Psoas muscle (tissue), 7 donors: ENCODE measurements at regions not wholly inside any gene's neighbourhood (a gene's known extent, or its start where the extent isn't known, plus 50 kb on each side); places are given as distances from the start of the nearest gene placed in this dataset.

ENCODE experiments used
- ATAC-seq, 4 donors: fragments of 200-7000 bp; cut with Tn5 transposase; one replicate each; pipeline ENCODE4 v1.9.1; 2020; ENCODE audit warnings: moderate library complexity in 3 of 4, mild to moderate bottlenecking in 2 of 4
- DNase-seq, 2 donors: peaks; one replicate each; pipeline ENCODE4 v3.0.0-alpha.2; 2020
- H3K27ac ChIP-seq: fragments of 200-600 bp; one replicate; pipeline ENCODE4 v1.8.0; 2022
- H3K27me3 ChIP-seq, 3 donors: fragments of 200-600 bp in 1 of 3; one replicate each; pipeline versions ENCODE4 v1.6.1 to v1.8.0; 2013 to 2022; ENCODE audit warnings: low read length in 2 of 3, mild to moderate bottlenecking in 2 of 3, moderate library complexity in 1 of 3; ENCODE audit not compliant: insufficient read depth in 3 of 3
- H3K36me3 ChIP-seq, 2 donors: fragments of 200-600 bp in 1 of 2; one replicate each; pipeline versions ENCODE4 v1.6.1 to v1.8.0; 2013 to 2022; ENCODE audit warnings: low read depth in 1 of 2, mild to moderate bottlenecking in 1 of 2, moderate library complexity in 1 of 2; ENCODE audit not compliant: insufficient read depth in 1 of 2
- H3K4me1 ChIP-seq: fragments of 200-600 bp; one replicate; pipeline ENCODE4 v1.8.0; 2022
- H3K4me3 ChIP-seq: fragments of 200-600 bp; one replicate; pipeline ENCODE4 v1.8.0; 2022; ENCODE audit warnings: mild to moderate bottlenecking
- H3K9me3 ChIP-seq: fragments of 200-600 bp; one replicate; pipeline ENCODE4 v1.8.0; 2022
- CTCF ChIP-seq: fragments of 200-600 bp; IDR thresholded peaks from one replicate; pipeline ENCODE4 v1.8.0; 2022; ENCODE audit warnings: antibody characterized with exemption
- WGBS, 3 donors: extraction: QIAGEN DNeasy Blood & Tissue Kit; methylation state at CpG; one replicate each; pipeline versions ENCODE4 v1.1.6 to v1.1.7; 2013; 5-methylcytosine and 5-hydroxymethylcytosine counted together
- intact Hi-C, 2 donors: fragments of 100-400 bp; cut with DNase I; formaldehyde crosslinking; loops; one replicate each; pipeline versions ENCODE4 v1.11.0 to v1.14.2; 2022
- donor health status: healthy with polysubstance abuse.
- donor health status: DM: no; HTN: no; CAD: no; lungs with moderate emphysema.
- donor health status: Bipolar disorder and iron deficiency.
- donor health status: healthy.
- donor health status: DM: yes; HTN: yes; CAD: no.
- donor health status: DM: no; HTN: no; CAD: no.
- donor health status: DM: yes; HTN: yes; CAD: no.

GRCh38 chr7:131235489-131236317 is 92.0 kb upstream of the MKLN1 start:
- Histone ChIP-seq H3K36me3 (no peaks in the 10 kb centered on the region), H3K27ac (no peak overlapping the region), H3K27me3 (no peaks in the 10 kb centered on the region), H3K4me3 (peak overlapping the region; percentile 15), H3K4me1 (peaks cover 11% of the 10 kb centered on the region), H3K9me3 (no peaks in the 10 kb centered on the region)
- 53 to 56% (median 54%) methylated on average over 13 of the region's 13 CpGs for WGBS, 3 donors
- peak in 3 of 4 donors; percentile 34 to 78 (median 42) for ATAC-seq
- no peak for DNase-seq
- no peak for TF ChIP-seq CTCF
- intact Hi-C loops = loop anchor here in 1 of 2 donors (5.0 kb wide), 1 partner anchor 38 kb away; no protein-coding TSS in a partner anchor

GRCh38 chr7:131236318-131236672 is 91.4 kb upstream of the MKLN1 start:
- no peak for TF ChIP-seq CTCF
- Histone ChIP-seq H3K27me3 (no peaks in the 10 kb centered on the region), H3K27ac (no peak overlapping the region), H3K9me3 (no peaks in the 10 kb centered on the region), H3K4me1 (peaks cover 11% of the 10 kb centered on the region), H3K36me3 (no peaks in the 10 kb centered on the region), H3K4me3 (no peak overlapping the region)
- WGBS, 3 donors = 93 to 96% (median 93%) methylated on average over 6 of the region's 6 CpGs
- DNase-seq = no peak
- ATAC-seq = no peak
- intact Hi-C loops = loop anchor here in 1 of 2 donors (5.0 kb wide), 1 partner anchor 39 kb away; no protein-coding TSS in a partner anchor

- H3K4me1 ChIP-seq = peaks cover 11% of the 10 kb centered on the region
- DNase-seq = no peak
- H3K4me3 ChIP-seq = no peak overlapping the region
- WGBS, 3 donors = 80 to 98% (median 93%) methylated on average over 2 of the region's 2 CpGs
- TF ChIP-seq CTCF = no peak
- ATAC-seq = peak in 3 of 4 donors; percentile 47 to 75 (median 55)
- no peaks in the 10 kb centered on the region for H3K36me3 ChIP-seq
- intact Hi-C loops = loop anchor here in 1 of 2 donors (5.0 kb wide), 1 partner anchor 41 kb away; no protein-coding TSS in a partner anchor
- no peaks in the 10 kb centered on the region for H3K9me3 ChIP-seq
- H3K27me3 ChIP-seq = no peaks in the 10 kb centered on the region
- no peak overlapping the region for H3K27ac ChIP-seq
Observed at GRCh38 chr7:131238347-131238931, 89.2 kb upstream of the MKLN1 start.

GRCh38 chr7:131241386-131241785 is 86.3 kb upstream of the MKLN1 start:
- Histone ChIP-seq H3K27ac (no peak overlapping the region), H3K27me3 (no peaks in the 10 kb centered on the region), H3K36me3 (no peaks in the 10 kb centered on the region), H3K4me3 (no peak overlapping the region), H3K4me1 (no peaks in the 10 kb centered on the region), H3K9me3 (no peaks in the 10 kb centered on the region)
- intact Hi-C loops = no loop called here
- DNase-seq (no peak), ATAC-seq (no peak)
- TF ChIP-seq CTCF = no peak
- WGBS, 3 donors = 95 to 99% (median 98%) methylated on average over 3 of the region's 3 CpGs
